T47D (cell line): ENCODE measurements at regions not wholly inside any gene's neighbourhood (a gene's known extent, or its start where the extent isn't known, plus 50 kb on each side); places are given as distances from the start of the nearest gene placed in this dataset.

Experiments used
- DNase-seq, 2 experiments: peaks; one replicate each; pipeline versions ENCODE4 v3.0.0 to v3.0.0-alpha.2; 2011 to 2012; ENCODE audit warnings: low read depth in 1 of 2, low spot score in 1 of 2
- JUND ChIP-seq: IDR thresholded peaks from 2 replicates; pipeline ENCODE4 v1.6.1; 2012; ENCODE audit warnings: low read depth
- in situ Hi-C: cut with HindIII; loops from 2 replicates; pipeline ENCODE4 v1.10.0; 2016; ENCODE audit warnings: low sequenced_read_pairs, low pct_unique_long_range_greater_than_20kb

- no peak for DNase-seq
- in situ Hi-C loops: no loop called here
- no peak for TF ChIP-seq JUND
Observed at GRCh38 chr17:70261170-70261569, 91.8 kb downstream of the KCNJ2 start.

GRCh38 chr17:70265471-70265870, 96.1 kb downstream of the KCNJ2 start:
- no peak for DNase-seq
- in situ Hi-C loops: no loop called here
- no peak for TF ChIP-seq JUND

GRCh38 chr17:70266394-70266793, 97.1 kb downstream of the KCNJ2 start:
- DNase-seq: no peak
- in situ Hi-C loops: no loop called here
- no peak for TF ChIP-seq JUND

- in situ Hi-C loops: no loop called here
- DNase-seq: no peak
- TF ChIP-seq JUND: no peak
Observed at GRCh38 chr17:70268383-70268782, 99.1 kb downstream of the KCNJ2 start.

- TF ChIP-seq JUND: no peak
- peak in 1 of 2 experiments; percentile 18 for DNase-seq
- in situ Hi-C loops: no loop called here
Observed at GRCh38 chr17:70270554-70270953, 101.2 kb downstream of the KCNJ2 start.

- DNase-seq: peak in 1 of 2 experiments; percentile 58
- no peak for TF ChIP-seq JUND
- in situ Hi-C loops: no loop called here
Observed at GRCh38 chr17:70271200-70271599, 101.9 kb downstream of the KCNJ2 start.

GRCh38 chr17:70271672-70272071, 102.3 kb downstream of the KCNJ2 start:
- in situ Hi-C loops: no loop called here
- peak in 1 of 2 experiments; percentile 71 for DNase-seq
- TF ChIP-seq JUND: peak; percentile 64; the same call in 1 of the 2 replicates

- no peak for DNase-seq
- in situ Hi-C loops: no loop called here
- no peak for TF ChIP-seq JUND
Observed at GRCh38 chr17:70274255-70274654, 104.9 kb downstream of the KCNJ2 start.

GRCh38 chr17:70276906-70277305, 107.6 kb downstream of the KCNJ2 start:
- no peak for DNase-seq
- in situ Hi-C loops: no loop called here
- TF ChIP-seq JUND: no peak

- in situ Hi-C loops: no loop called here
- DNase-seq: no peak
- TF ChIP-seq JUND: no peak
Observed at GRCh38 chr17:70278844-70279462, 109.6 kb downstream of the KCNJ2 start.

GRCh38 chr17:70286391-70286790, 117.1 kb downstream of the KCNJ2 start:
- DNase-seq: no peak
- in situ Hi-C loops: no loop called here
- no peak for TF ChIP-seq JUND

- in situ Hi-C loops: no loop called here
- no peak for DNase-seq
- no peak for TF ChIP-seq JUND
Observed at GRCh38 chr17:70288540-70289290, 119.4 kb downstream of the KCNJ2 start.

- no peak for DNase-seq
- in situ Hi-C loops: no loop called here
- no peak for TF ChIP-seq JUND
Observed at GRCh38 chr17:70290770-70291169, 121.4 kb downstream of the KCNJ2 start.
